Activated B cell treated with CpG ODN at 0.5 μM for 24 hours (primary cell): ENCODE measurements at regions not wholly inside any gene's neighbourhood (a gene's known extent, or its start where the extent isn't known, plus 50 kb on each side); places are given as distances from the start of the nearest gene placed in this dataset.

Source experiments
- ATAC-seq: fragments of 200-7000 bp; cut with Tn5 transposase; one replicate; pipeline ENCODE4 v1.10.0; 2021; ENCODE audit warnings: low read depth, mild to moderate bottlenecking, moderate library complexity
- CTCF ChIA-PET: fragments of 350-600 bp; sonication (Branson Sonifier 250); formaldehyde crosslinking; loops from one replicate; lab custom pipeline; 2021; ENCODE audit warnings: antibody characterized with exemption; lab: Charles Lee
- POLR2A ChIA-PET: fragments of 350-600 bp; sonication (Branson Sonifier 250); formaldehyde crosslinking; loops from one replicate; lab custom pipeline; 2021; ENCODE audit warnings: antibody characterized with exemption; lab: Charles Lee
- DNase-seq: peaks from one replicate; pipeline ENCODE4 v3.0.0; 2022
- H3K27ac Mint-ChIP-seq: one replicate; pipeline ENCODE4 v1.8.0; 2020; ENCODE audit warnings: mixed read lengths
- H3K27me3 Mint-ChIP-seq: one replicate; pipeline ENCODE4 v1.8.0; 2021; ENCODE audit warnings: mixed read lengths
- H3K36me3 Mint-ChIP-seq: one replicate; pipeline ENCODE4 v1.8.0; 2021; ENCODE audit warnings: low read depth, mixed read lengths
- H3K4me1 Mint-ChIP-seq: one replicate; pipeline ENCODE4 v1.8.0; 2021; ENCODE audit warnings: mixed read lengths
- H3K4me3 Mint-ChIP-seq: one replicate; pipeline ENCODE4 v1.8.0; 2020; ENCODE audit warnings: mild to moderate bottlenecking, mixed read lengths
- H3K9me3 Mint-ChIP-seq: one replicate; pipeline ENCODE4 v1.8.0; 2020; ENCODE audit warnings: mixed read lengths
- intact Hi-C: fragments of 100-400 bp; cut with micrococcal nuclease; formaldehyde crosslinking; loops from one replicate; pipeline ENCODE4 v1.15.1; 2024
- TF ChIP-seq, protein P1 (sequence below): fragments of 200-600 bp; IDR thresholded peaks from one replicate; pipeline ENCODE4 v1.8.0; 2022; ENCODE audit warnings: antibody characterized with exemption, mild to moderate bottlenecking

- no peak for DNase-seq
- no peak for ATAC-seq
- intact Hi-C loops: no loop called here
- H3K4me3 Mint-ChIP-seq: no peak overlapping the region
- peaks cover 6% of the 10 kb centered on the region for H3K27me3 Mint-ChIP-seq
- TF ChIP-seq, protein P1, sequence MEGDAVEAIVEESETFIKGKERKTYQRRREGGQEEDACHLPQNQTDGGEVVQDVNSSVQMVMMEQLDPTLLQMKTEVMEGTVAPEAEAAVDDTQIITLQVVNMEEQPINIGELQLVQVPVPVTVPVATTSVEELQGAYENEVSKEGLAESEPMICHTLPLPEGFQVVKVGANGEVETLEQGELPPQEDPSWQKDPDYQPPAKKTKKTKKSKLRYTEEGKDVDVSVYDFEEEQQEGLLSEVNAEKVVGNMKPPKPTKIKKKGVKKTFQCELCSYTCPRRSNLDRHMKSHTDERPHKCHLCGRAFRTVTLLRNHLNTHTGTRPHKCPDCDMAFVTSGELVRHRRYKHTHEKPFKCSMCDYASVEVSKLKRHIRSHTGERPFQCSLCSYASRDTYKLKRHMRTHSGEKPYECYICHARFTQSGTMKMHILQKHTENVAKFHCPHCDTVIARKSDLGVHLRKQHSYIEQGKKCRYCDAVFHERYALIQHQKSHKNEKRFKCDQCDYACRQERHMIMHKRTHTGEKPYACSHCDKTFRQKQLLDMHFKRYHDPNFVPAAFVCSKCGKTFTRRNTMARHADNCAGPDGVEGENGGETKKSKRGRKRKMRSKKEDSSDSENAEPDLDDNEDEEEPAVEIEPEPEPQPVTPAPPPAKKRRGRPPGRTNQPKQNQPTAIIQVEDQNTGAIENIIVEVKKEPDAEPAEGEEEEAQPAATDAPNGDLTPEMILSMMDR: no peak
- CTCF ChIA-PET: no interaction called here
- H3K4me1 Mint-ChIP-seq: no peaks in the 10 kb centered on the region
- POLR2A ChIA-PET: no interaction called here
- H3K27ac Mint-ChIP-seq: no peak overlapping the region
- no peaks in the 10 kb centered on the region for H3K36me3 Mint-ChIP-seq
- peaks cover 20% of the 10 kb centered on the region for H3K9me3 Mint-ChIP-seq
These were observed 69.5 kb downstream of the NPTX2 start for GRCh38 chr7:98686466-98687080.

DNA sequence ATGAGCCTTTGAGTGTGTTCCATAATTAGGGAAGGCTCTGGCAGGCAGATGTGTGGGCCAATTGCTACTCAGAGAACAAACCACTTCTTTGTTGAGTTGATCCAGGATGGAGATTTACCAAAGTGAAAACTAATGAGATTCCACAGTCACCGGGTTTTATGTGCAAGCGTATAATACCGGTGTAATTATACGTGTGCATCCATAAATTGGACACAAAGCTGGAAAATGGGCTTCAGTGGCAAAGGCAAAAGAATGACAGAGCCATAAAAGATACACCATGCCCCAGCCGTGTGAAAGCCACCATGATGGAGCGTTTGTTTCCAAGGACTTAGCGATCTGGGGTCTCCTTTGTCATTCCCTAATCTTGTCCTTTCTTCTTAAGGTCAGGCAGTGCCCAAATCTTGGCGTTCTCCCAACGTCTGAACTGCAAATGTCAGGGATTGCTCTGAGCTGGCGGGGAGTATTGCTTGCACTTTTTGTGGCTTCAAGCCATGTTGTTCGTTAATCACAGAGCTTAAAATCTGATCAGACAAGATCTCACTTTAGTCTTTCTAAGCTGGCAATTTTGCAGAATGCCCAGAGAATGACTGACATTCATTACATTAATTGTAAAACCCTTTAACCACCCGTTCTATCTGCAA is 70.1 kb downstream of the NPTX2 start:
- POLR2A ChIA-PET: no interaction called here
- H3K27me3 Mint-ChIP-seq: peaks cover 2% of the 10 kb centered on the region
- TF ChIP-seq, protein P1: no peak
- DNase-seq (no peak), ATAC-seq (no peak)
- no peaks in the 10 kb centered on the region for H3K4me1 Mint-ChIP-seq
- CTCF ChIA-PET: no interaction called here
- H3K36me3 Mint-ChIP-seq: no peaks in the 10 kb centered on the region
- intact Hi-C loops: no loop called here
- peaks cover 22% of the 10 kb centered on the region for H3K9me3 Mint-ChIP-seq
- H3K4me3 Mint-ChIP-seq: no peak overlapping the region
- no peak overlapping the region for H3K27ac Mint-ChIP-seq

DNA sequence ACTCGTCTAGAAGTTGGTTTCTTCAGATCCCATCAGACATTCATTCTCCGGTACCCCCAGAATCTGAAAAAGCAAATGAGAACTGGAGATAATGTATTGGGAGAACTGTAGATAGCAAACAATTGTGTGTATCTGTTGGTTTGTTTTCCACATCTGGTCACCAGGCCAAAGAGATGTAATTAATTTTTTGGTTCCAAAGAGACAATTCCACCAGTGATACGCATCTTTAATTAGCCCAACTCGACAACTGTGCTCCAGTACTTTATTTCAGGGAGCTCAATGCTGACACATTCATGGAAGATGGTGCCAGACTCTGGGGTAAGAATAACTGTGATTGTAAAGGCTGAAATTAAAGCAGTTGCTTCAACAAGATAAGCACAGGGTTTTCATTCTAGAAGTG is 74.5 kb downstream of the NPTX2 start:
- Mint-ChIP-seq H3K27me3 (no peaks in the 10 kb centered on the region), H3K27ac (no peak overlapping the region), H3K4me3 (no peak overlapping the region), H3K4me1 (no peaks in the 10 kb centered on the region), H3K9me3 (peaks cover 32% of the 10 kb centered on the region), H3K36me3 (no peaks in the 10 kb centered on the region)
- intact Hi-C loops: no loop called here
- DNase-seq (no peak), ATAC-seq (no peak)
- TF ChIP-seq, protein P1: no peak
- CTCF ChIA-PET: no interaction called here
- POLR2A ChIA-PET: no interaction called here

DNA sequence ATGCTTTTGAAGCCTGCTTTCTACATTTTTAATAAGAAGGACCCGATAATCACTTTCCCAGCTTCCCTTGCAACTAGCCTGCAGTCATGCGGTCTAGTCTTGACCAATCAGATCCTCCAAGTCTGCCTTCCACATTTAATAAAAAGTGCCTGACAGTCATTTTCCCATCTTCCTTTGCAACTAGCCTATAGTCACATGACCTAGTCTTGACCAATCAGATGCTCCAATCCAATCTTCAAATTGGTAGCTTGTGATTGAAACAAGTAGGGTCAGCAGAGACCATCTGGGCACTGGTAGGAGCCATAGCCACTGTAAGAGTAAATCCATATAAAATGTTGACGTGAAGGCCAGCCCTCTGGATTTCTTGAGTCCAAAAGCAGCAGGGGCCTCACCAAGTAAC is 80.0 kb downstream of the NPTX2 start:
- no peak for ATAC-seq
- TF ChIP-seq, protein P1: no peak

DNA sequence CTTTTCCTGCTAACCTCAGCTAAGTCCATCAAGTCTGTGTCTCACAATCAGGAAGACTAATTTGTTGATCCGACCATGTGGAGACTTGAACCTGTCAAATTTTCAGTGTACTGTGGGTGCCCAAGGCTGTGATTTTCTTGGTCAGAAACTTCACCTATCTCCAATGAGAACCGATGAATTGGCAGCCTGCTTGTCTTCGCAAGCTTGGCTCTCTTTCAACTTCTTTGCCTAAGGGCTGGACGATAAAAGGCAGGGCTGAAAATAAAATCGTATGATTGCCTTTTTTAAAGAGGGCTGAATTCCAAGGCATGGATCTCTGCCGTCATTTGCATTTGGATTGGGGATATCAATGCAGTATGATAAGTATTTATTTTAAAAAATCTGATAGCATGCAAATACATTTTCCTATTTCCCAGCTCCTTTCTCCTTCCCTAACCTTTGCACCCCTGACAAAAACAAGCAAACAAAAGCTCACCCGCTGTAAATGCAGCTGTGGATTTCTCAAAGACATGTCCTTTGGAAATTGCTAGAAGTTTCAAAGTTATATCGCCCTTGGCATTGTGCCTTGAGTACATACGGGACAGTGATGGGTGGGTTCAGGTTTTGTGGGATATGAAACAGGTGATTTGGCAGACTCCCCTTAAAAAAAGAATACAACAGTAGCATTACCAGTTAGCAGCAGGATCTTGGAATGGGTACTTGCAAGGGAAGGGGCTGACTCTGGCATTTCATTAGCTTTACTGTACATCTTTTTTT is 80.6 kb downstream of the NPTX2 start:
- no peaks in the 10 kb centered on the region for H3K36me3 Mint-ChIP-seq
- peaks cover 20% of the 10 kb centered on the region for H3K9me3 Mint-ChIP-seq
- no peak overlapping the region for H3K27ac Mint-ChIP-seq
- TF ChIP-seq, protein P1: no peak
- ATAC-seq (no peak), DNase-seq (no peak)
- POLR2A ChIA-PET: no interaction called here
- no peak overlapping the region for H3K4me3 Mint-ChIP-seq
- peaks cover 4% of the 10 kb centered on the region for H3K27me3 Mint-ChIP-seq
- intact Hi-C loops: no loop called here
- H3K4me1 Mint-ChIP-seq: no peaks in the 10 kb centered on the region
- CTCF ChIA-PET: no interaction called here

More for the DNA sequence above, 80.0 kb downstream of the NPTX2 start:
- H3K27ac Mint-ChIP-seq: no peak overlapping the region
- no peak for DNase-seq
- intact Hi-C loops: no loop called here
- H3K4me3 Mint-ChIP-seq: no peak overlapping the region
- ChIA-PET CTCF (no interaction called here), POLR2A (no interaction called here)
- H3K9me3 Mint-ChIP-seq: peaks cover 23% of the 10 kb centered on the region
- no peaks in the 10 kb centered on the region for H3K4me1 Mint-ChIP-seq
- H3K36me3 Mint-ChIP-seq: no peaks in the 10 kb centered on the region
- peaks cover 4% of the 10 kb centered on the region for H3K27me3 Mint-ChIP-seq
